ENCODE measurements at regions not wholly inside any gene's neighbourhood (a gene's known extent, or its start where the extent isn't known, plus 50 kb on each side); places are given as distances from the start of the nearest gene placed in this dataset.

GRCh38 chr5:108649646-108650045 lies 98.1 kb upstream of the FER start:
- TF ChIP-seq CTCF (IDR thresholded peaks at IDR 0.05; ENCODE audit: low read depth, low read length, poor library complexity, severe bottlenecking) (no peak), EZH2phosphoT487 (IDR thresholded peaks at IDR 0.05; ENCODE audit: borderline replicate concordance, low read length) (no peak)

All from DOHH2 (cell line).